ENCODE measurements at regions not wholly inside any gene's neighbourhood (a gene's known extent, or its start where the extent isn't known, plus 50 kb on each side); places are given as distances from the start of the nearest gene placed in this dataset.

- no peak for DNase-seq
These were observed 100.1 kb upstream of the DIO3 start for GRCh38 chr14:101460986-101461750.

GRCh38 chr14:101461891-101462290 lies 99.4 kb upstream of the DIO3 start:
- DNase-seq = no peak

- DNase-seq = no peak
These were observed 98.3 kb upstream of the DIO3 start for GRCh38 chr14:101462726-101463565.

GRCh38 chr14:101463566-101464171 lies 97.6 kb upstream of the DIO3 start:
- no peak for DNase-seq

- DNase-seq = no peak
These were observed 96.8 kb upstream of the DIO3 start for GRCh38 chr14:101464310-101464983.

GRCh38 chr14:101464984-101465794 lies 96.1 kb upstream of the DIO3 start:
- DNase-seq = no peak

GRCh38 chr14:101465795-101466448 lies 95.4 kb upstream of the DIO3 start:
- no peak for DNase-seq

GRCh38 chr14:101466456-101467180 lies 94.7 kb upstream of the DIO3 start:
- DNase-seq = no peak

- no peak for DNase-seq
These were observed 93.9 kb upstream of the DIO3 start for GRCh38 chr14:101467181-101467926.

- no peak for DNase-seq
These were observed 91.7 kb upstream of the DIO3 start for GRCh38 chr14:101469382-101470247.

- no peak for DNase-seq
These were observed 91.0 kb upstream of the DIO3 start for GRCh38 chr14:101470266-101470665.

- no peak for DNase-seq
These were observed 89.4 kb upstream of the DIO3 start for GRCh38 chr14:101471723-101472517.

GRCh38 chr14:101472518-101472849 lies 88.8 kb upstream of the DIO3 start:
- no peak for DNase-seq

GRCh38 chr14:101473045-101473729 lies 88.1 kb upstream of the DIO3 start:
- DNase-seq = no peak

- DNase-seq = no peak
These were observed 87.3 kb upstream of the DIO3 start for GRCh38 chr14:101473795-101474562.

- DNase-seq = no peak
These were observed 86.5 kb upstream of the DIO3 start for GRCh38 chr14:101474563-101475455.

Measured in left hindlimb (tissue), 1 donor.